ENCODE measurements at regions not wholly inside any gene's neighbourhood (a gene's known extent, or its start where the extent isn't known, plus 50 kb on each side); places are given as distances from the start of the nearest gene placed in this dataset.

DNA sequence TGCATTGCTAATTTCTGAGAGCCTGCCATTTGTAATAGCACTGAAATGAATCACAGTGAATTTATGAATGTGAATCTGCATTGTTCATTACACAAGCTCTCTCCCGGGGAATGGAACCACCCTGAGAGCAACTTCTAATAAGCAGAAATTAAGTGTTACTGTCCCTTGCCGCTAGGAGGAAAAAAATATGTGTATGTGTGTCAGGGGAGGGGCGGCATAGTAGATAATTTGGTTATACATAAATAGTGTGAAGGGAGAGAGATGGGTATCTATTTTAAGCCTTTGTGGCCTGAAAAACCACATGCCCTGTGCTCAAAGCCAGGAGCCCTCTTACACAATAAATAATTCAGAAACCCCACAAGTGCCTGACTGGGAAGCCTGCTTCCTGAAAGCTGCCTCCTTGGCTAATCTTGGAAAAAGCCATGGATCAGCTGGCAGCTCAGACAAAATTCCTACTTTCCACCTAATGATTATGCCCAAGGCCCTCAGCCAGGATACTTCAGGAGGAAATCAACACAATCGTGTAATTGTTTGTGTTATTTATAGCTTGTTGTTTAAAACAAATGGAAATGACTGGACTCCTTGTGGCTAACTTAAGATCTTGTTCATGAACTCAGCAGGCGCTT is 366.2 kb upstream of the KITLG start:
- TF ChIP-seq CTCF (IDR thresholded peaks at IDR 0.05), result no peak
- Histone ChIP-seq H2AFZ (no peak overlapping the region), H3K4me3 (ENCODE audit: low read depth, low read length) (no peak overlapping the region), H3K27ac (peak overlapping the region; percentile 15), H3K79me2 (no peaks in the 10 kb centered on the region), H3K4me1 (peaks cover 10% of the 10 kb centered on the region), H3K9ac (no peak overlapping the region), H3K27me3 (ENCODE audit: control insufficient read depth, insufficient read depth, low read length) (no peaks in the 10 kb centered on the region), H3K36me3 (ENCODE audit: control insufficient read depth, insufficient read depth, low read length) (no peaks in the 10 kb centered on the region), H3K9me3 (ENCODE audit: control insufficient read depth, low read length) (no peaks in the 10 kb centered on the region), H3K4me2 (ENCODE audit: low read length) (no peak overlapping the region)

DNA sequence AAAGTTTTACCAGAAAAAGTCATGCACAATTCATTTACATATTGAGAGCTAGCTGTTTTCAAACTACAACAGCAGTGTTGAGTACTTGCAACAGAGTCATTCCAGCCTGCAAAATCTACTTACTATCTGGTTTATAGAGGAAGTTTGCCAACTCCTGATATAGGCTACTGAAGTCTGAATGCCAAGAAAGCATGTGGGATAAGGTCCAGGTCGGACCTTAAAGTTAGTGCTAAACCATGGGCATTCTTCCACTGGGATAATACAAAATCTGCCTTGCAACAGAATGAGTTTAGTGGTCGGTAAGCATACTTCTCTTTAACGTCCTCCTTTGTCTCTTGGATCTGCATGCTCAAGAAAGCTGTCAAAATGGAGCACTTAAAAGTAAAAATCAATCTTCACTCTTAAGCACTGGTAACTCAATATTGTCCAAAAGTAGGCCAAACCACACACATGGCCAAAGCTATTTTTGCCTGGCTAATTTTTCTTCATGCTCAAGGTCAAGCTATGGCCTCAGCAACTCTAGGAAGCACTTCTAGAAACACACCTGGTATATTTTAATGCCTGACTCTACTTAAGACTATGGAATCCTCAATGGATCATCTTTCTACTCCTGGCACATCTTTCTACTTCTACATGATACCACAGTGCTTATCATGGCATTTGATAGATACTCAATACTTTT is 364.9 kb upstream of the KITLG start:
- TF ChIP-seq CTCF (IDR thresholded peaks at IDR 0.05), result no peak
- peaks cover 10% of the 10 kb centered on the region for H3K4me1 ChIP-seq
- no peak overlapping the region for H3K9ac ChIP-seq
- no peak overlapping the region for H3K4me2 ChIP-seq (ENCODE audit: low read length)
- no peaks in the 10 kb centered on the region for H3K9me3 ChIP-seq (ENCODE audit: control insufficient read depth, low read length)
- no peaks in the 10 kb centered on the region for H3K36me3 ChIP-seq (ENCODE audit: control insufficient read depth, insufficient read depth, low read length)
- H3K27me3 ChIP-seq (ENCODE audit: control insufficient read depth, insufficient read depth, low read length), result no peaks in the 10 kb centered on the region
- H3K27ac ChIP-seq, result no peak overlapping the region
- no peak overlapping the region for H3K4me3 ChIP-seq (ENCODE audit: low read depth, low read length)
- H2AFZ ChIP-seq, result peak overlapping the region; percentile 45
- no peaks in the 10 kb centered on the region for H3K79me2 ChIP-seq

GRCh38 chr12:88944397-88944796 is 364.1 kb upstream of the KITLG start:
- Histone ChIP-seq H2AFZ (peak overlapping the region; percentile 8), H3K36me3 (ENCODE audit: control insufficient read depth, insufficient read depth, low read length) (no peaks in the 10 kb centered on the region), H3K4me1 (peaks cover 10% of the 10 kb centered on the region), H3K27me3 (ENCODE audit: control insufficient read depth, insufficient read depth, low read length) (no peaks in the 10 kb centered on the region), H3K9me3 (ENCODE audit: control insufficient read depth, low read length) (no peaks in the 10 kb centered on the region), H3K4me2 (ENCODE audit: low read length) (no peak overlapping the region), H3K79me2 (no peaks in the 10 kb centered on the region), H3K4me3 (ENCODE audit: low read depth, low read length) (no peak overlapping the region), H3K27ac (no peak overlapping the region), H3K9ac (no peak overlapping the region)
- no peak for TF ChIP-seq CTCF (IDR thresholded peaks at IDR 0.05)

DNA sequence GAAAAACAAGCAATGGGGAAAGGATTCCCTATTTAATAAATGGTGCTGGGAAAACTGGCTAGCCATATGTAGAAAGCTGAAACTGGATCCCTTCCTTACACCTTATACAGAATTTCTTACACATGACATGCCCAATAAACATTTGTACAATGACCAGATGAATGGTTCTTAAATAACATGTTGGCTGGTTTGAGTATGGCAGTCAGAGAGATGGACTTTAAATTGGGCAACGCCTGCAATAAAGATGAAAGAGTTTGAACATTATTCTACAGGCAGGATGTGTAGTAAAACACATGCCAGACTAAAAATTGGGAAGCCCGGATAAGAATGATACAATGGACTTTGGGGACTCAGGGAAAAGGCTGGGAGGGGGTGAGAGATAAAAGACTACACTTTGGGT is 360.6 kb upstream of the KITLG start:
- no peak overlapping the region for H3K4me3 ChIP-seq (ENCODE audit: low read depth, low read length)
- H3K36me3 ChIP-seq (ENCODE audit: control insufficient read depth, insufficient read depth, low read length), result no peaks in the 10 kb centered on the region
- no peak overlapping the region for H3K4me2 ChIP-seq (ENCODE audit: low read length)
- no peak overlapping the region for H3K27ac ChIP-seq
- TF ChIP-seq CTCF (IDR thresholded peaks at IDR 0.05), result no peak
- no peak overlapping the region for H3K9ac ChIP-seq
- no peak overlapping the region for H2AFZ ChIP-seq
- H3K79me2 ChIP-seq, result no peaks in the 10 kb centered on the region
- no peaks in the 10 kb centered on the region for H3K9me3 ChIP-seq (ENCODE audit: control insufficient read depth, low read length)
- H3K4me1 ChIP-seq, result peaks cover 2% of the 10 kb centered on the region
- H3K27me3 ChIP-seq (ENCODE audit: control insufficient read depth, insufficient read depth, low read length), result no peaks in the 10 kb centered on the region

- Histone ChIP-seq H3K4me3 (ENCODE audit: low read depth, low read length) (no peak overlapping the region), H3K4me1 (peaks cover 25% of the 10 kb centered on the region), H3K36me3 (ENCODE audit: control insufficient read depth, insufficient read depth, low read length) (no peaks in the 10 kb centered on the region), H3K4me2 (ENCODE audit: low read length) (no peak overlapping the region), H3K27me3 (ENCODE audit: control insufficient read depth, insufficient read depth, low read length) (no peaks in the 10 kb centered on the region), H3K27ac (no peak overlapping the region), H3K9ac (no peak overlapping the region), H3K9me3 (ENCODE audit: control insufficient read depth, low read length) (no peaks in the 10 kb centered on the region), H3K79me2 (no peaks in the 10 kb centered on the region), H2AFZ (no peak overlapping the region)
- TF ChIP-seq CTCF (IDR thresholded peaks at IDR 0.05), result no peak
Measured at GRCh38 chr12:88935856-88936255, 355.6 kb upstream of the KITLG start.
